ENCODE measurements at regions not wholly inside any gene's neighbourhood (a gene's known extent, or its start where the extent isn't known, plus 50 kb on each side); places are given as distances from the start of the nearest gene placed in this dataset.
"Not testable (repeated sequence)": the region's sequence is repeated elsewhere in the genome, so short reads cannot be mapped to it uniquely, and the experiment has no call there.

- not testable (repeated sequence) for DNase-seq (ENCODE audit: low spot score)
These were observed 123.0 kb upstream of the ARHGEF3 start for GRCh38 chr3:56924700-56925099.

GRCh38 chr3:56923526-56924224, 121.9 kb upstream of the ARHGEF3 start:
- DNase-seq (ENCODE audit: low spot score) = no peak

GRCh38 chr3:56921573-56922453, 120.1 kb upstream of the ARHGEF3 start:
- no peak for DNase-seq (ENCODE audit: low spot score)

- no peak for DNase-seq (ENCODE audit: low spot score)
These were observed 118.0 kb upstream of the ARHGEF3 start for GRCh38 chr3:56919797-56920195.

GRCh38 chr3:56919137-56919796, 117.5 kb upstream of the ARHGEF3 start:
- no peak for DNase-seq (ENCODE audit: low spot score)

- DNase-seq (ENCODE audit: low spot score) = no peak
These were observed 116.4 kb upstream of the ARHGEF3 start for GRCh38 chr3:56918111-56918568.

- DNase-seq (ENCODE audit: low spot score) = no peak
These were observed 115.8 kb upstream of the ARHGEF3 start for GRCh38 chr3:56917361-56918110.

- no peak for DNase-seq (ENCODE audit: low spot score)
These were observed 115.1 kb upstream of the ARHGEF3 start for GRCh38 chr3:56916716-56917360.

- no peak for DNase-seq (ENCODE audit: low spot score)
These were observed 114.3 kb upstream of the ARHGEF3 start for GRCh38 chr3:56915966-56916586.

- DNase-seq (ENCODE audit: low spot score) = no peak
These were observed 112.9 kb upstream of the ARHGEF3 start for GRCh38 chr3:56914646-56915045.

GRCh38 chr3:56911363-56911762, 109.6 kb upstream of the ARHGEF3 start:
- DNase-seq (ENCODE audit: low spot score) = no peak

GRCh38 chr3:56909349-56909748, 107.6 kb upstream of the ARHGEF3 start:
- no peak for DNase-seq (ENCODE audit: low spot score)

GRCh38 chr3:56908004-56908403, 106.3 kb upstream of the ARHGEF3 start:
- no peak for DNase-seq (ENCODE audit: low spot score)

GRCh38 chr3:56904552-56905215, 102.9 kb upstream of the ARHGEF3 start:
- no peak for DNase-seq (ENCODE audit: low spot score)

- DNase-seq (ENCODE audit: low spot score) = no peak
These were observed 101.6 kb upstream of the ARHGEF3 start for GRCh38 chr3:56903231-56903782.

GRCh38 chr3:56902468-56903160, 100.9 kb upstream of the ARHGEF3 start:
- no peak for DNase-seq (ENCODE audit: low spot score)

- no peak for DNase-seq (ENCODE audit: low spot score)
These were observed 99.1 kb upstream of the ARHGEF3 start for GRCh38 chr3:56900801-56901200.

GRCh38 chr3:56899851-56900250, 98.1 kb upstream of the ARHGEF3 start:
- DNase-seq (ENCODE audit: low spot score) = no peak

GRCh38 chr3:56899078-56899477, 97.3 kb upstream of the ARHGEF3 start:
- DNase-seq (ENCODE audit: low spot score) = no peak

Measured in cerebellar cortex (tissue), 1 donor.